ENCODE measurements at regions not wholly inside any gene's neighbourhood (a gene's known extent, or its start where the extent isn't known, plus 50 kb on each side); places are given as distances from the start of the nearest gene placed in this dataset.

- H3K27me3 Mint-ChIP-seq (ENCODE audit: low read depth) = peaks cover 22% of the 10 kb centered on the region
- DNase-seq (ENCODE audit: low spot score) (no peak), ATAC-seq (no peak)
- H3K9me3 Mint-ChIP-seq = no peaks in the 10 kb centered on the region
- H3K4me3 Mint-ChIP-seq = no peak overlapping the region
- no peak for TF ChIP-seq GRHL2 (CRISPR knock-in tag; IDR thresholded peaks at IDR 0.05; ENCODE audit: insufficient replicate concordance, severe bottlenecking)
- TF ChIP-seq RORB (CRISPR knock-in tag; IDR thresholded peaks at IDR 0.05) = no peak
- TF ChIP-seq NR2C2 (CRISPR knock-in tag; IDR thresholded peaks at IDR 0.05) = no peak
- TF ChIP-seq, protein P1, sequence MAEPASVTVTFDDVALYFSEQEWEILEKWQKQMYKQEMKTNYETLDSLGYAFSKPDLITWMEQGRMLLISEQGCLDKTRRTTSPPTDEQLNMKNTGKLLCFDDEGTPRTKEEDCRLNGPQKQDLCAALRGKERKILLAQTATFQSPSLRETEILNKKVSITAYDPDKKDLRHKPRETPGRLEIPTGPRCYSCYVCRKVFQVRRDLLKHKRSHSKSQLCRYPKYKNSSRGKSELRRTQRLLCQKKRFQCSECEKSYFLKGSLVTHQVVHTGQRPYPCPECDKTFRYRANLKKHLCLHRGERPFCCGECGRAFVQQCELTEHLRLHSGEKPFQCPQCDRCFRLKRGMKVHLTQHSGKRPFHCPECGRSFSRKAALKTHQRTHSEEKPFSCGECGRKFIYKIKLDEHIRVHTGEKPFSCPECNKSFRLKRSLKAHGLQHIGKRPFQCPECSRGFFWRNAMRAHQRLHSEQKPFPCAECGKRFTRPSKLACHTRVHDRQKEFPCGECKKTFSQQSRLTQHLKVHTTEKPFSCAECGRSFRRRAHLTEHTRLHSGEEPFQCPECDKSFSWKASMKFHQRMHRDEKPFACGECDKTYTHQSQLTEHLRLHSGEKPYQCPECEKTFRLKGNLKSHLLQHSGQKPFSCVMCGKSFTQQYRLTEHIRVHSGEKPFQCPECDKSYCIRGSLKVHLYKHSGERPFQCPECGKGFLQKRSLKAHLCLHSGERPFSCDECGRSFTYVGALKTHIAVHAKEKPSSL (CRISPR knock-in tag; conservative IDR thresholded peaks at IDR 0.05) = no peak
- no peak for TF ChIP-seq ZNF416 (CRISPR knock-in tag; IDR thresholded peaks at IDR 0.05)
- TF ChIP-seq PRRX2 (CRISPR knock-in tag; IDR thresholded peaks at IDR 0.05) = no peak
- TF ChIP-seq CTCF (IDR thresholded peaks at IDR 0.05) = no peak
- no peak for TF ChIP-seq MXD4 (CRISPR knock-in tag; IDR thresholded peaks at IDR 0.05; ENCODE audit: borderline replicate concordance)
- no peak for TF ChIP-seq ESRRA (CRISPR knock-in tag; IDR thresholded peaks at IDR 0.05; ENCODE audit: borderline replicate concordance)
- no peak for TF ChIP-seq NFYB (CRISPR knock-in tag; conservative IDR thresholded peaks at IDR 0.05; ENCODE audit: low read depth)
- TF ChIP-seq SP1 (CRISPR knock-in tag; conservative IDR thresholded peaks at IDR 0.05) = no peak
- TF ChIP-seq, protein P2, sequence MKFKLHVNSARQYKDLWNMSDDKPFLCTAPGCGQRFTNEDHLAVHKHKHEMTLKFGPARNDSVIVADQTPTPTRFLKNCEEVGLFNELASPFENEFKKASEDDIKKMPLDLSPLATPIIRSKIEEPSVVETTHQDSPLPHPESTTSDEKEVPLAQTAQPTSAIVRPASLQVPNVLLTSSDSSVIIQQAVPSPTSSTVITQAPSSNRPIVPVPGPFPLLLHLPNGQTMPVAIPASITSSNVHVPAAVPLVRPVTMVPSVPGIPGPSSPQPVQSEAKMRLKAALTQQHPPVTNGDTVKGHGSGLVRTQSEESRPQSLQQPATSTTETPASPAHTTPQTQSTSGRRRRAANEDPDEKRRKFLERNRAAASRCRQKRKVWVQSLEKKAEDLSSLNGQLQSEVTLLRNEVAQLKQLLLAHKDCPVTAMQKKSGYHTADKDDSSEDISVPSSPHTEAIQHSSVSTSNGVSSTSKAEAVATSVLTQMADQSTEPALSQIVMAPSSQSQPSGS (CRISPR knock-in tag; IDR thresholded peaks at IDR 0.05; ENCODE audit: borderline replicate concordance, low read depth) = no peak
- TF ChIP-seq KAT7 (CRISPR knock-in tag; IDR thresholded peaks at IDR 0.05; ENCODE audit: borderline replicate concordance) = no peak
- POLR2A ChIA-PET = interaction anchor here (0.7 kb wide), 1 partner anchor 33 kb away, joined by 3 read pairs; no protein-coding TSS in a partner anchor
- peaks cover 12% of the 10 kb centered on the region for H3K4me1 Mint-ChIP-seq
- no peak overlapping the region for H3K27ac Mint-ChIP-seq
- CTCF ChIA-PET = interaction anchor here (0.7 to 1.6 kb wide), 5 partner anchors 28 to 121 kb away, joined by 3 to 6 read pairs (median 4); partner anchors contain the start of gene HNRNPU
- no peaks in the 10 kb centered on the region for H3K36me3 Mint-ChIP-seq
Measured at GRCh38 chr1:244920911-244921761, 56.8 kb upstream of the HNRNPU start.

DNA sequence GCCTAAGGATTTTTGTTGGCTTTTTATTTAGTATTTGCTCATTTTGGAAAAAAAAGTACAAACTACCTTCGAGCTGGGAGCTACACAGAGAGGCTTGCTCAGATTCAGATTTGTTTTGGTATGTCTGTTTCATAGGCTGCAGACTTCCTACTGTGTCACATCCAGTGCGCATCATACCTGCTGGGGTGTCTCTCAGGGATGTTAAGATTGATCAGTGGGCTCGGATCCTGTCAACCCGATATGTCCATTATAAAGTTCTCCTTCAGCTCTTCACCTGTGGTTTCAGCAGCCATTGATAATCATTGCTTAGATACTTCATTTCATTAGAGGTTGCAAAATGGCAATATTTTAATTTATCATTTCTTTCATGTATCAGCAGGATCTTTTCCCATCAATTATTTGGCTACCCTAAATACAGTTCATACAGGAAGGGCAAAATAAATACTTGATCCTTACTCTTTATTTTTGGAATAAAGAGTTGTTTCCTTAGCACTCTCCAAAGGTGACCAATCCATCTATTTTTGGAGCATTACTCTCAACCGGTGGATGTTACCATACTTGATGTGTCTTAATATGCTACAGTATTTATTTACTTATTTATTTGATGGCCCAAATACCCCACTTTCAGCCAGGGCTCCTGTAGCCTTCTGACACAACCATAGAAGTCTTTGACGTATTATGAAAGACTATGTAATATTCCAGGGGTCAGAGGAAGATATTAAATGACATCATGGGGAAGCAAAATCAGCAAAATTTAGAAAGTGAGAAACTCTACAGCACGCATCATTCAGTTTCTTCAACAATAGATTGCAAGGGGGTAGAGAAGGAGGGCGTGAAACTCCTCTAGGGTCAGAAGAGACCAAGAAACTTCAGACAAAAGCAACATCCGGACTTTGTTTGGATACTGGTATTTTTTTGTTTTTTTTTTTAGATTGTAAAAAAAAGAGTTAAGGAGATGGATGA is 55.3 kb upstream of the HNRNPU start:
- ATAC-seq (no peak), DNase-seq (ENCODE audit: low spot score) (no peak)
- Mint-ChIP-seq H3K27ac (no peak overlapping the region), H3K9me3 (no peaks in the 10 kb centered on the region), H3K4me1 (peaks cover 9% of the 10 kb centered on the region), H3K36me3 (no peaks in the 10 kb centered on the region), H3K27me3 (ENCODE audit: low read depth) (peaks cover 22% of the 10 kb centered on the region), H3K4me3 (peak overlapping the region; percentile 73)
- TF ChIP-seq IRF2 (CRISPR knock-in tag; IDR thresholded peaks at IDR 0.05; ENCODE audit: borderline replicate concordance, low read depth) (no peak), ZNF232 (CRISPR knock-in tag; IDR thresholded peaks at IDR 0.05) (no peak)
- ChIA-PET CTCF (interaction anchor here (0.6 to 1.3 kb wide), 2 partner anchors 48 to 55 kb away, joined by 3 to 4 read pairs; partner anchors contain the start of gene HNRNPU), POLR2A (interaction anchor here (0.6 to 1.0 kb wide), 2 partner anchors 179 to 211 kb away, joined by 3 to 5 read pairs; no protein-coding TSS in a partner anchor)
